CD4-positive, alpha-beta T cell treated with Interleukin-1 beta for 1 hour (primary cell): ENCODE measurements at regions not wholly inside any gene's neighbourhood (a gene's known extent, or its start where the extent isn't known, plus 50 kb on each side); places are given as distances from the start of the nearest gene placed in this dataset.
"Not testable (repeated sequence)": the region's sequence is repeated elsewhere in the genome, so short reads cannot be mapped to it uniquely, and the experiment has no call there.

Experiments
- DNase-seq, 2 donors: peaks; one replicate each; pipeline ENCODE4 v3.0.0-alpha.2; 2020 to 2022

- no peak for DNase-seq
These were observed 416.4 kb downstream of the MIAT start for GRCh38 chr22:27073601-27074425.

- DNase-seq = no peak
These were observed 417.8 kb downstream of the MIAT start for GRCh38 chr22:27075028-27075678.

GRCh38 chr22:27075891-27076290 lies 418.5 kb downstream of the MIAT start:
- DNase-seq = no peak

- DNase-seq = not testable (repeated sequence)
These were observed 420.7 kb downstream of the MIAT start for GRCh38 chr22:27078064-27078463.

GRCh38 chr22:27080036-27080578 lies 422.7 kb downstream of the MIAT start:
- no peak for DNase-seq

GRCh38 chr22:27080863-27081262 lies 423.5 kb downstream of the MIAT start:
- no peak for DNase-seq

- DNase-seq = no peak
These were observed 426.2 kb downstream of the MIAT start for GRCh38 chr22:27083610-27084009.

GRCh38 chr22:27084130-27084529 lies 426.7 kb downstream of the MIAT start:
- no peak for DNase-seq

- no peak for DNase-seq
These were observed 429.0 kb downstream of the MIAT start for GRCh38 chr22:27086080-27087044.

GRCh38 chr22:27087051-27087450 lies 429.7 kb downstream of the MIAT start:
- DNase-seq = no peak

GRCh38 chr22:27088026-27088425 lies 430.6 kb downstream of the MIAT start:
- DNase-seq = no peak

GRCh38 chr22:27089264-27089663 lies 431.9 kb downstream of the MIAT start:
- DNase-seq = no peak

- DNase-seq = no peak
These were observed 433.2 kb downstream of the MIAT start for GRCh38 chr22:27090611-27091011.

- DNase-seq = no peak
These were observed 436.0 kb downstream of the MIAT start for GRCh38 chr22:27093422-27093821.

GRCh38 chr22:27094633-27095308 lies 437.4 kb downstream of the MIAT start:
- DNase-seq = no peak

GRCh38 chr22:27097506-27097905 lies 440.1 kb downstream of the MIAT start:
- DNase-seq = no peak

- no peak for DNase-seq
These were observed 440.5 kb downstream of the MIAT start for GRCh38 chr22:27097933-27098332.

- DNase-seq = no peak
These were observed 442.7 kb downstream of the MIAT start for GRCh38 chr22:27099946-27100722.

GRCh38 chr22:27100789-27101188 lies 443.4 kb downstream of the MIAT start:
- no peak for DNase-seq

GRCh38 chr22:27101288-27101687 lies 443.9 kb downstream of the MIAT start:
- no peak for DNase-seq

- DNase-seq = no peak
These were observed 447.1 kb downstream of the MIAT start for GRCh38 chr22:27104449-27104848.
